ENCODE measurements at regions not wholly inside any gene's neighbourhood (a gene's known extent, or its start where the extent isn't known, plus 50 kb on each side); places are given as distances from the start of the nearest gene placed in this dataset.

GRCh38 chr12:63394349-63394748, 243.3 kb upstream of the AVPR1A start:
- no peak for DNase-seq (ENCODE audit: low read depth, low spot score)
- Histone ChIP-seq H3K27ac (ENCODE audit: low read length) (no peak overlapping the region), H3K4me1 (ENCODE audit: control insufficient read depth, insufficient read depth, low read length) (no peaks in the 10 kb centered on the region), H3K4me3 (ENCODE audit: low read depth in 2 of 2, low read length in 2 of 2) (no peak overlapping the region), H3K9me3 (ENCODE audit: control insufficient read depth, insufficient read depth, low read depth, low read length) (no peaks in the 10 kb centered on the region), H3K27me3 (ENCODE audit: control insufficient read depth, insufficient read depth, low read length) (peaks cover 4% of the 10 kb centered on the region), H3K36me3 (ENCODE audit: control insufficient read depth, insufficient read depth, low read length) (no peaks in the 10 kb centered on the region)
- no peak for ATAC-seq
- POLR2A ChIA-PET = interaction anchor here (0.7 kb wide), 1 partner anchor 10 kb away, joined by 4 read pairs; no protein-coding TSS in a partner anchor
- in situ Hi-C loops (cut with HindIII; ENCODE audit: low pct_unique_long_range_greater_than_20kb, low sequenced_read_pairs) (no loop called here), intact Hi-C loops (cut with micrococcal nuclease; ENCODE audit: unreplicated experiment) (no loop called here)
- no peak for TF ChIP-seq CTCF (IDR thresholded peaks at IDR 0.05)
- TF ChIP-seq TCF7L2 (IDR thresholded peaks at IDR 0.05; ENCODE audit: low read depth, low read length) = no peak
- no peak for TF ChIP-seq SIN3A (IDR thresholded peaks at IDR 0.05; ENCODE audit: borderline replicate concordance, insufficient read depth, low read depth, low read length)
- TF ChIP-seq REST (IDR thresholded peaks at IDR 0.05; ENCODE audit: insufficient read depth in 1 of 2, low read depth in 2 of 2, low read length in 1 of 2) = no peak
- TF ChIP-seq POLR2AphosphoS5 (IDR thresholded peaks at IDR 0.05; ENCODE audit: low read depth, low read length) = no peak
- BruUV-seq (replicated peaks) = no TSS peak
- CTCF ChIA-PET = no interaction called here

GRCh38 chr12:63389211-63389610, 238.2 kb upstream of the AVPR1A start:
- Histone ChIP-seq H3K9me3 (ENCODE audit: control insufficient read depth, insufficient read depth, low read depth, low read length) (no peaks in the 10 kb centered on the region), H3K27me3 (ENCODE audit: control insufficient read depth, insufficient read depth, low read length) (peaks cover 9% of the 10 kb centered on the region; the same call in 1 of the 2 replicates), H3K4me3 (ENCODE audit: low read depth in 2 of 2, low read length in 2 of 2) (no peak overlapping the region), H3K4me1 (ENCODE audit: control insufficient read depth, insufficient read depth, low read length) (no peaks in the 10 kb centered on the region), H3K36me3 (ENCODE audit: control insufficient read depth, insufficient read depth, low read length) (no peaks in the 10 kb centered on the region), H3K27ac (ENCODE audit: low read length) (no peak overlapping the region)
- no TSS peak for BruUV-seq (replicated peaks)
- TF ChIP-seq POLR2AphosphoS5 (IDR thresholded peaks at IDR 0.05; ENCODE audit: low read depth, low read length) (no peak), SIN3A (IDR thresholded peaks at IDR 0.05; ENCODE audit: borderline replicate concordance, insufficient read depth, low read depth, low read length) (no peak), TCF7L2 (IDR thresholded peaks at IDR 0.05; ENCODE audit: low read depth, low read length) (no peak), REST (IDR thresholded peaks at IDR 0.05; ENCODE audit: insufficient read depth in 1 of 2, low read depth in 2 of 2, low read length in 1 of 2) (no peak), CTCF (IDR thresholded peaks at IDR 0.05) (no peak)
- ATAC-seq (no peak), DNase-seq (ENCODE audit: low read depth, low spot score) (no peak)
- intact Hi-C loops (cut with micrococcal nuclease; ENCODE audit: unreplicated experiment) (no loop called here), in situ Hi-C loops (cut with HindIII; ENCODE audit: low pct_unique_long_range_greater_than_20kb, low sequenced_read_pairs) (no loop called here)
- ChIA-PET POLR2A (no interaction called here), CTCF (no interaction called here)
